HG02588 (cell line): ENCODE measurements at regions not wholly inside any gene's neighbourhood (a gene's known extent, or its start where the extent isn't known, plus 50 kb on each side); places are given as distances from the start of the nearest gene placed in this dataset.
"Not testable (repeated sequence)": the region's sequence is repeated elsewhere in the genome, so short reads cannot be mapped to it uniquely, and the experiment has no call there.

Experiments used
- ATAC-seq: cut with Tn5 transposase; IDR thresholded peaks from one replicate; pipeline ENCODE4 v1.9.1; 2021; ENCODE audit warnings: mild to moderate bottlenecking, moderate library complexity; ENCODE audit not compliant: unreplicated experiment

- ATAC-seq, result no peak
Measured at GRCh38 chr1:60891765-60892164, 190.6 kb upstream of the NFIA start.

GRCh38 chr1:60891281-60891680 is 191.1 kb upstream of the NFIA start:
- no peak for ATAC-seq

GRCh38 chr1:60890664-60891063 is 191.7 kb upstream of the NFIA start:
- no peak for ATAC-seq

- no peak for ATAC-seq
Measured at GRCh38 chr1:60889709-60890108, 192.7 kb upstream of the NFIA start.

GRCh38 chr1:60888126-60888525 is 194.2 kb upstream of the NFIA start:
- no peak for ATAC-seq

GRCh38 chr1:60886793-60887331 is 195.5 kb upstream of the NFIA start:
- no peak for ATAC-seq

GRCh38 chr1:60886090-60886489 is 196.3 kb upstream of the NFIA start:
- no peak for ATAC-seq

- no peak for ATAC-seq
Measured at GRCh38 chr1:60880202-60880601, 202.2 kb upstream of the NFIA start.

- no peak for ATAC-seq
Measured at GRCh38 chr1:60878323-60878722, 204.0 kb upstream of the NFIA start.

GRCh38 chr1:60877376-60877775 is 205.0 kb upstream of the NFIA start:
- no peak for ATAC-seq

- no peak for ATAC-seq
Measured at GRCh38 chr1:60876952-60877351, 205.4 kb upstream of the NFIA start.

- ATAC-seq, result no peak
Measured at GRCh38 chr1:60875138-60875537, 207.2 kb upstream of the NFIA start.

- ATAC-seq, result no peak
Measured at GRCh38 chr1:60874718-60875117, 207.6 kb upstream of the NFIA start.

- ATAC-seq, result not testable (repeated sequence)
Measured at GRCh38 chr1:60873396-60873795, 209.0 kb upstream of the NFIA start.

- no peak for ATAC-seq
Measured at GRCh38 chr1:60872426-60873054, 209.8 kb upstream of the NFIA start.

GRCh38 chr1:60870269-60870865 is 212.0 kb upstream of the NFIA start:
- ATAC-seq, result no peak

GRCh38 chr1:60868901-60869663 is 213.3 kb upstream of the NFIA start:
- ATAC-seq, result no peak

GRCh38 chr1:60867782-60868181 is 214.6 kb upstream of the NFIA start:
- no peak for ATAC-seq

GRCh38 chr1:60866917-60867531 is 215.3 kb upstream of the NFIA start:
- ATAC-seq, result no peak

- ATAC-seq, result no peak
Measured at GRCh38 chr1:60866226-60866900, 216.0 kb upstream of the NFIA start.

GRCh38 chr1:60865166-60865565 is 217.2 kb upstream of the NFIA start:
- no peak for ATAC-seq
